HTR-8/SVneo (cell line): ENCODE measurements at regions not wholly inside any gene's neighbourhood (a gene's known extent, or its start where the extent isn't known, plus 50 kb on each side); places are given as distances from the start of the nearest gene placed in this dataset.

Source experiments
- DNase-seq: peaks from one replicate; pipeline ENCODE4 v3.0.0; 2011; ENCODE audit warnings: low spot score, mixed read lengths; ENCODE audit not compliant: insufficient read length
- FAIRE-seq: peaks from 2 replicates; lab custom pipeline; 2011; peaks lifted over from hg19 to GRCh38; lab: Jason Lieb, UNC

DNA sequence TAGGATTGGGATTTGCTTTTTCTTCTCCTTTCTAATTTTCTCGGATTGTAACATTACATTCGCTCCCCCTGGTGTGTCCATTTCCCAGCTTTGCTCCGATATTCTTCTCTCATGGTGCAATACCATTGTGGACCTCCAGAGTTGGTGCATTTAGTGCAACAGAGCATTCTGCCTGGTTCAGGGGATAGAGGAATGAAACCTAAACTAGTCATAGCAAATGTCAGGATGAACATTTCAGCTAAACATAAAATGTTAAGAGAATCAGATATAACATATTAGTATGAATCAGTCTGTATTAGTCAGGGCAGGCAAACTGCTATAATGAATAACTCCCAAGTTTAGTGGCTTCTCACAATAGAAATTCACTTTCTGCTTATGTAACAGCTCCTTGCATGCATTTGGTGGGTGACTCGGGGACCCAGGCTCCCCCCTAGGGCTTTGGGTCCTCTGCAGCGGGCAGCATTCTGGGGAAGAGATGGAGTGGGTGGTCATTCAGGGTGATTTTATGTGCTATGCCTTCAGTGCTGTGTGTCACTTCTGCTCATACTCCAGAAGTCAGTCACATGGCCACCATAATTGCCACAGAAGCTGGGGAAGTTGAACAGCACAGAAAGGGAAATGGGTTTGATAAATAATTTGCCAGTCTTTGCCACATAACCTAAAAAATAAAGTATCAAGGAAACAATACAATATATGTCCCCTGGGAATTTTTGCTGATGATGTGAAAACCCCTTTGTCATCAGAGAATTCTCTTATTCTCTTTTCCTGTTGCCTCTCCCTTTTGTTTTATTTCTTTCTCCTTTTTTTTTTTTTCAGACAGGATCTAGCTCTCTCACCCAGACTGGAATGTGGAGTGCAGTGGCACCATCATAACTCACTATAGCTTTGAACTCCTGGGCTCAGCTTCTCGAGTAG is 111.0 kb downstream of the HSPH1 start:
- no peak for FAIRE-seq
- no peak for DNase-seq

DNA sequence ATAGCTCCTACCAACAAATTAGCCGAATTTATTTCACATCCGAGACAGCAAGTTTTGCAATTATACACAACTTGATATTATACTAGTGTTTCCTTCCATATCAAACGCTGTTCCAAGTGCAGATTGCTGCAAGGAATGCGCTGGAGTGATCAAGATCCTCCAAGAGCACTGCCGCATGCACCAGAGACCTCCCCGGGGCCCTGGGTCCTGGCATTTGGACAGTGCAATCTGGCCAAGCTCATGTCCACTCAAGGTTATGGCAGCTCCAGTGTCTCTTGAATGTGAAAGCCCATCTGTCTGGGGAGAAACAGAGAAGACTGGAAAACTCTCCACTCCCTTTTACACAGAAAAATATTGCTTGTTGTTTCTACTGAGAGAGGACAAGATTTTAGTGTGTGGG is 111.9 kb downstream of the HSPH1 start:
- DNase-seq = no peak

DNA sequence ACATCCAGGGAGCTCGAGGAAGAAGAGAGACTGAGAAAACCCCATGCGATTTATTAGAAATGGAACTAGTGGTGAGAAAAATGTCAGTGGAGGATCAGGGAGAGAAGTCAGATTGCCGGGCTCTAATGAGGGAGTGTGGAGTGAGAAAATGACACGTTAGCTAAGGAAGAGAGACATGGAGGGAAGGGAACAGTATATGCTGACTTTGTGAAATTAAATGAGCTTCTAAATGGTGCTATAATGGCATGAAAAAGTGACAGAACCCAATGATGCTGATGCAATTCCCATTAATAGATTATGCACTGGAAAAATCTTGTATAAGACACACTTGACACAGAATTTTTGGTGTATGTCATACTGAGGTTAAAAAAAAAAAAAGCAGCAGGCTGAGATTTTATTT is 112.6 kb downstream of the HSPH1 start:
- DNase-seq (no peak), FAIRE-seq (no peak)

More for the DNA sequence above, 111.9 kb downstream of the HSPH1 start:
- FAIRE-seq = no peak

DNA sequence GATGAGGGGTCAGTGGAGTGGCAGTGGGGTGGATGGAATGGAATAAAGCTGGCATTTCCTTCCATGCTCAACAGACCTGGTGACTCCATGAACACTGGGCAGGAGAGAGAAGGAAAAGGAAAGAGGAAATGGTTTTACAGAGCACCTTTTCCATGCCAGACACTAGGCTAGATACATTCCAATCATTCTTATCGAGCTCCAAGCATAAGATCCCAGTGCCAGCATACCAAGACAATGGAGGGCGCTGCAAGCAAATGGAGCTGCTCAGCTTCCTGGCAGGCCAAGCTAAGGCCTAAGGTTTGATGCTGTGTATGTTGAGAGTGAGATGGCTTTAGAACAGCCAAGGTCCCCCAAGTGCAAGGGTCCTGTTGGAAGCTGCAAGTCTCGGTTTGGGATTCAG is 113.2 kb downstream of the HSPH1 start:
- no peak for FAIRE-seq

DNA sequence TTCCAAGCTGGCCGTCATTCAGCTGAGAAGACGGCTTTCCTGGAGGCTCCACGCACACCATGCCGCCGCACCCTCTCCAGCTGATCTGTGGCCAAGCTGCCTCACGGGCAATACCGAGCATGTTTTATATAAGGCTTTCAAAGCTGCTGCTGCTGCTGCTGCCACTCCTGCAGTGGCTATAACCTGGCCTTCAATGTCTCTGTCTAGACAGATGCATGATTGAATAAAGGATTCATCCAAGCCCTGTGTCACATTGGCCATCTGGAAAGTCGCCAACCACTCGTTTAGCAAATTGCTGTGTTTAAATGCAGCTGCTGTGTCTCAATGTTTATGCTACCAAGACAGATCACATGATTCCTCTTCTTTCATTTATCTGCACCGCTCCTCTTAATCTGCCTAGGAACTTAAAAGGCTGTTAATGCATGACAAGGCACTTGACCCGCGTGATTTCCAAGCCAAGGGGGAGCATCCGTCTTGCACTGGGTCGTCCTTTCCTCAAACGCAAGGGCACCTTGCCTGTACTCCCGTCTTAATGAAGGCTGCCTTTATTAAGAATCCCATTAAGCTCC is 114.3 kb downstream of the TEX26 start:
- DNase-seq = no peak
- no peak for FAIRE-seq

More for the DNA sequence above, 113.2 kb downstream of the HSPH1 start:
- peak; percentile 35 for DNase-seq

DNA sequence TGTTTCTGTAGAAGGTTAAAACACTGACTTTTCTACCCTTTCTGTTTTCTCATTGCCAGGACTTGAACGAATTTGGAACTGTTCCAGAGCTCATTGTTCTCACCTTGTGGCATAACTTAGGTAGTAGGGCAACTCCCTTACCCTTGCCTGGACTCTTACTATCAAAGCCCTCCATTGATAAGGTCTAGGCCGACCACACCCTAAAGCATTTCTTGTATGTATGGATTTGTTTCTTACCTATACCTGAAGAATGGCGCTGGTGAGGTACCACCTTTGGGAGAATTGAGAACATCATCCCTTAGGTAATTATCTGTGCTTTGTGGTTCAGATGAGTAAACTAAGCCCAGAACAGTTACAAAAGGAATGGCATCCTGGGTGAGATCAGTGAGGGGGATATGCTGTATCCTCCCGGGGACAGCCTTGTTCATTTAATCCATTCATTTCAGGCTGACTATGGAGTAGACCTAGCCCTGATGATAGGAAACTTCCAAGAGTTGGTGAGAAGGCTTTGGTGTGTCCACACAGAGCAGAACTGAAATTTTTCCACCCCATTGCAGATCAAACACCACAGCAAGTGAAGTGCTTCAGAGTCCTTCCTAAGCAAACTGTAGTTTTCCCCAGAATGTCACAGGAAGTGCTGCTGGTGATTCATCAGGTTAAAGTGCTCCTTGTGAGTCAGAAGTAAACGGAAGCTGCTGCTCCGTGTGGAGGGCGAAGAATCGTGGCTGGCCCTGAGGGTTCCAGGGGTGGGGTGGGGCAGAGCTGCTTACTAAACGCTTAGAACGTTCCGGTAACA is 113.0 kb downstream of the TEX26 start:
- peak; percentile 31 for FAIRE-seq

DNA sequence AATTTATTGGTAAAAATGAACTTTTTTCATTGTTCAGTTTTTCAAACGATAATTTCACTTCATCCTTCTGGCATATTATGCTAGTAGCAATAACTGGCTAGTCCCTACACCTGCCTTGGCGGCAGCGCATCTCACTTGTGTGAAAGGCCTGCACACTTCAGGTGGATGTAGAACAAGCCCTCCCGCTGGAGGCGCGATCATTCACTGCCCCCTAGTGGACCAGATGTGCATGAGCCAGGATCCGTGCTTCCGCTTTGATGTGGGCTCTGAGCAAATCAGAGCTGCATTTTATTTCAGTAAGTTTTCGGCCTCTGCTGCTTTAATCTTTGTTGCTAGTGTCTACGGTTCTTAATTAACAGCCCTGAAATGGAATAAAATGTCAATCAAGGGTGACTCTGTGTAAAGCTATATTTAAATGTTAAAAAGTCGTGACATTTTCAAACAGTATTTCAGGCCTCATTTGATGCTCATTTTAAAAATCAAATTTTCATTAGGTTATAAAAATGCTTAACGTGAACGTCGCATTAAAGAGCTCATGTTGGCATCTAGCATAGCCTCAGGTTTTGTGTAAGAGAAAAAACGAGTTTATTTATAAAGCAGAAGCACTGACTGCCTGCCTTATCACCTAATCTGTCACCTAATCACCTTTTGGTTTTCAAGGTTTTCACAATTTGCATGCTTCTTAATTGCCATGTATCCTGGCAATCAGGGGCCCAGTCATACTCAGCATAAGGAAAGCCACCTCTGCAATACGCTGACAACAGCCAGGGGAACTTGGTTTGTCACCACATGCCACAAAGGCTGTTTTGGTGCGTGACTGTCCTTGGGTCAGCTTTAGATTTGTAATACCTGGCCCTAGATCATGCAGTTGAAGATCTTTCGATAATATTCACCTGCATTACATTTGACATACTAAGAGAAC is 112.2 kb downstream of the TEX26 start:
- DNase-seq = peak; percentile 54
- no peak for FAIRE-seq

More for the DNA sequence above, 113.0 kb downstream of the TEX26 start:
- peak; percentile 73 for DNase-seq

DNA sequence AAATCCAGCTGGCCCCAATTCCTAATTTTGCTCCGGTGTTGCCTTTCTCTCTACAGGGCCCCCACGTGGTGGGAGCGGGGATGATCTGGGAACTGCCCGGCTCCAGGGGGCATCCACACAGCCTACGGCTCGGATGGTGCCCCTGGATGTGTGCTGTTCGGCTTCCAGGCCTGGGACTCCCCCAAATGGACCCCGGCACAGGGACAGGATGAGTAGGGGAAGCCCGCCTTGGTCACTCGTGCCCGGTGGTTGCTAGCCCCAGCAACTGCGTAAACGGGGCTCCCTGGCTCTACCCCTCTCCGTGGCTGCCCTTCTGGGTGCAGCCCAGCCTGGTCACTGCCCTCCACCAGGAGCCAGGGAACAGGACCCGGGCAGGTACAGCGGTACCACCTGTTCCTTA is 111.5 kb downstream of the TEX26 start:
- FAIRE-seq = no peak
- DNase-seq = no peak

DNA sequence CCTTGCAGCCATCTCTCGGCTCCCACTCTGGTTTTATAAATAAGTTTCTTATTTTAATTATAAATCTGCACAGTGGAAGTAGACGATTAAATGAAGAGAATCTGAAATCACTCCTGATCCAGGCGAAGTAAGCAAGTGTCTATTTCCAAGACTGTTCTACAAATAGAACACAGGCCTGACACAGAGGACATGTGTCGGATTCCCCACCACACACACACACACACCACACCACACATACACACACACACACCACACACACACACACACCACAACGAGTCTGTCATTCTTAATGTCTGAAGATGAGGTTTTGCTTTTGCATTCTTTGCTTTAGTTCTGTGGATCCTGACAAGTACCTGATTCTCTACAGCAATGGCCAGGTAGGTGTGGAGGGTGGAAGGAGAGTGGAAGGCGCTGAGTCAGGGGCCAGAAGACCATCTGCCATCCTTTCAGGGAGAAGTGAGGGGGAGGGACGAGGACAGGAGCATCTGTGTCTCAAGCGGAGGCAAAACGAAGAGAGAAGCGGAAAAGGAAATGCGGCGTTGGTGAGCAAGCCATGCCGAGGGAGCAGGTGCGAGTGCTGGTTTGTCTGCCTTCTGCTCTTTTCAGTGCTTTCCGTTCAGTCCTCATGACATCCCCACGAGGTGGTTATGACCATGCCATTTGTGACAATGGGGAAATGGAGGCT is 110.2 kb downstream of the TEX26 start:
- DNase-seq (no peak), FAIRE-seq (no peak)

DNA sequence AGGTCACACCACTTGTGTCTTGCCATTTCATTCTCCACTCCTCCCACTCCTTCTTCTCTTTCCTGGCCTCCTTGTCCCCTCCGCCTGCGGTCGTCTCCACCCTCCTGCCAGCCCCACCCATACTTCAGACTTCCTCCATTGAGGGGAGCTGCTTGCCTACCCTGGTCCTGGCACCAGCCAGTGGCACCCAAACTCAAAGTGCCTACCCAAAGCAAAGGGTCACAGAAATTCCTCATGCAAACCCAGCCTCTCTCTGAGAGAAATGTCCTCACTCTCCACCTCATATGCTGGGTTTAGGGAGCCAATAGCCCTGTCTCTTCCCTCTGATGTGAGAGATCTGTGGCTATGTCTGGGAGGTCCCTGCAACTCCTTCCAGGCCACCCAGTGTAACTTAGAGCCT is 109.6 kb downstream of the TEX26 start:
- DNase-seq (no peak), FAIRE-seq (no peak)

DNA sequence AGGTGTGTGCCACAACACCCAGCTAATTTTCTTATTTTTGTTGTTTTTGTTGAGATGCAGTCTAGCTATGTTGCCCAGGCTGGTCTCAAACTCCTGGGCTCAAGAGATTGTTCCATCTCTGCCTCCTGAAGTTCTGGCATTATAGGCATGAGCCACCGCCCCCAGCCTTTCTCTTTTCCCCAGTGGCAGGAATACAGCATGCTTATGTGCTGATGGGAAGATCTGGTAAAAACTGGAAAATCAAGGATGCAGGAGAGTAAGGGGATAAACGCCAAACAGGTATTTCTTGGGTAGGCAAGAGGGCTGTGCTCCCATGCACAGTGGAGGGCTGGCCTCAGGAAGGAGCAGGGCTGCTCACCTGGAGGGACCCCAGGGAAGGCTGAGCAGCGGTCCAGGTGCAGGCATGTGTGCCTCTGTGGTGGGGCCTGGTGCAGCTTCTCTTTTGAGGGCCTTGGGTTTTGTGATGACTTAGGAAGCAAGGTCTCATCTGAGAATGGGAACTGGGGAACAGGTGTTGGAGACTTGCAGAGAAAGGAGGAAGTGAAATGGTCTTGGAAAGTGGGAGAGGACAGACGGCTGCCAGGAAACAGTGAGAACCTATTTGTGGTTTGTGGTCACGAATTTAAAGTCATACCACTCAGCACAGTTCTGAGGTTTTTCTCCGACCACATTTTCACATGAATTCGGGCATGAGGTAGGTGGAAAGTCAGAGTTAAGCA is 106.5 kb downstream of the TEX26 start:
- FAIRE-seq = no peak
- DNase-seq = no peak

DNA sequence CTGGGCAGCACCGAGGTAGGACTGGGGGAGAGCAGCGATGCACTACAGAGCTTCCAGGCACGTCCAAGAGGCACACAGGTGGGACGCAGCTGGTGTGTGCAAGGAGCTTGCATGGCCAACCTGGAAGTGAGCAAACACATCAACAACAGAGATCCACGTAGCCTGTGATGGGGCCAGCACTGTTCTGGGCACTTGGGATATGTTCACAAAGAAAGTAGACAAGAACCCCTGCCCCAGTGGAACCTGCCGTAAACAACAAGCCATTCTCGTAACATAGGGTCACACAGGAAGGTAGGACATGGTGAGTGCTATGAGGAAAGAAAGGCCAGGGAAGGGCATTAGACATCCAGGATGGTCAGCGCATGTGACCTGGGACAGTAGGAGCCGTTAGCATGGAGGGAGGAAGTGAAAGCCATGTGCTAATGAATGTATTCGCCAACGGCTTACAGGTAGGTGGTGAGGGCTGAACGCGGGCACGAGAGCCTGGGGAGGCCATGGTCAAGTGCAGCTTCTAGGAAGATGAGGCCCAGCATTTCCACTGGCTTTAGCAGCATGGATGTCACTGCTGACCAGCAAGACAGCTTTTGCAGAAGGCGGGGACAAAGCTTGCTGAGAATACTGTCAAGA is 105.5 kb downstream of the TEX26 start:
- DNase-seq (no peak), FAIRE-seq (no peak)

DNA sequence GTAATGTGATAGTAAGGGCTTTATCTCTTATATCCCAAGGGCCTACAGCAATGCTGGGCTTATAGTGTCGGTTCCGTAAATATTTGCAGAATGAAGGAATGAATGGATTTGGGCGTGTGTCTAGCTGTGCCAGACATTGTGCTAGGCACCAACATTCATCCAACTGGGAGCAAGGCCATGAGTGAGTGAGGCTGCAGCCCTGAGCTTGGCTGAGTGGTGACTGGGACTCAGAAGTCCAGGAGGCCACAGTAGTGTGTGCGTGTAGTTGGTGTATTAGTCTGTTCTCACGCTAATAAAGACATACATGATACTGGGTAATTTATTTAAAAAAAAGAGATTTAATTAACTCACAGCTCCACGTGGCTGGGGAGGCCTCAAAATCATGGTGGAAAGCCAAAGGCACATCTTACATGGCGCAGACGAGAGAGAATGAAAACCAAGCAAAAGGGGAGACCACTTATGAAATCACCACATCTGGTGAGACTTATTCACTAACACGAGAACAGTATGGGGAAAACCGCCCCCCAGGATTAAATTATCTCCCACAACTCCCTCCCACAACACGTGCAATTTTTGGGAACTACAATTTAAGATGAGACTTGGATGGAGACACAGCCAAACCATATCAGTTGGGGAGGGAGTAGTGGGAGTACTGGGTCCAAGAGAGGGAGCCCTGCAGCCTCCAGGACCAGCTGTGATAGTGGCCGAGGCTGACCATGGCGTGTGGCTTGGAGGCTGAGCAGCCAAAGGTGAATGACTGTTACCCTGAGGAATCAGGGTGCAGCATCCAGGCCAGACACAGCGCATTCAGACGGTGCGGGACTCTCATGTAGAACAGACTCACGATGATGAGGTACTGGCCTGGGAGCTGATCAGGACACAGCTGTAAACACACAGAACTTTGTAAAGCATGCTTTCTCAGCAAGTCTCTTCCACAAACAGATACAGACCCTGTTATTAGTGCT is 104.6 kb downstream of the TEX26 start:
- FAIRE-seq (no peak), DNase-seq (no peak)

DNA sequence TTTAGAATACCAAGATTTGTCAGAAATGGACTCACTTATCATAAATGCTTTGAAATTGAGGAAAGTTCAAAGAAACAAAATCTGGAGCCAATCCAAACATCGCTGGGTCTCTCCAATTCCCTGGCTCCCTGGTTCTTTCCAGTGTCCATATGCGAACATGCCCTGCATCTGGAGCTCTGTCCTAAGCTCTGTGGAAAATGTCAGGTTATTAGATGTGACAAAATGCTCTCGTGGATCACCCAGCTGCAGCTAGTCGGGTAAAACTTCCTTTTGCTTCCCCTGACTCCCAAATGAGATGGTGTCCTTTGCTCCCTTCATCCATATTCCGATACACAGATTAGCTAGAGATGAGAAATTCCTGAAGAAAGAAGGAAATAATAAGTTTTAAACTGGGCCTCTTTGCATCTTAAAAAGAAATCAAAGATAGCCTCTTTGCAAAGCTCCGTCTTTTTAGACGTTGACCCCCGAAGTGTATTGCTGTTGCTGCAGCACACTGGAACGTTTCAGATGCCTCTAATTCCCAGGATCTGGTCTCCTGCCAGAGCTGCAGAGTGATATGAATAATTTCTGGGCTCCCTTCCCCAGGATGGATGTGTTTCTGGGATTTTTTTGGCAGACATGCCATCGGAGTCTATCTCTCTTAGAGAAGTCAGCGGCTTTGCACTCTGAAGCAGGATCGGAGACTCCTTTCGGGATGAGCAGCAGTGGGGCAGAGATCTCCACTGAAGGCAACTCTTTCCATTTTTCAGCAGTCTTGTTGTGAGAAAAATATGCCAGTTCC is 102.9 kb downstream of the TEX26 start:
- no peak for DNase-seq
- no peak for FAIRE-seq

DNA sequence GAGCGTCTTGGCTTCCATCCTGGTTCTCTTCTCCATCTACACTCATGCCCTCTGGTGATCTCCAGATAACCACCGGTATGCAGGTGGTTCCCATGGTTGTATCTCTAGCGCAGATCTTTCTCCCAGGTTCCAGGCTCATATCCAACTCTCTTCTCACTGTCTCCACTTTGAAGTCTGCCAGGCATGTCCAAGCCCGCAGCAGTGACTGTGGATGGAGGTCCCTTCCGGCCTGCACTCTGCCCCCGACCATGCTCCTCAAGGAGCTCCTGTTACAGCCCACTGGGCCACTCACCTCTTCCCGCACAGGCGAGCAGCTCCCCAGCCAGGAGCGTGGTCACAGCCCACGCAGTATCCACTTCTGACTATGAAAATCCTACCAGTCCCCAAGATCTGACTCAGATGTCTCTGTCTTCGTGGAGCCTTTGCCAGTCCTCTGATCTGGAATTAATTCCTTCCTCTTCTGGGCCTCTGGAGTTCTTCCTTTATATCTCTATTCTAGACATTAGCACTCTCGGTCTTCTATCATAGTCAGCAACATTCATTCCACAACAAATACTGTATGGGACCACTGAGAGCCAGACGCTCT is 100.2 kb downstream of the TEX26 start:
- DNase-seq (no peak), FAIRE-seq (no peak)

DNA sequence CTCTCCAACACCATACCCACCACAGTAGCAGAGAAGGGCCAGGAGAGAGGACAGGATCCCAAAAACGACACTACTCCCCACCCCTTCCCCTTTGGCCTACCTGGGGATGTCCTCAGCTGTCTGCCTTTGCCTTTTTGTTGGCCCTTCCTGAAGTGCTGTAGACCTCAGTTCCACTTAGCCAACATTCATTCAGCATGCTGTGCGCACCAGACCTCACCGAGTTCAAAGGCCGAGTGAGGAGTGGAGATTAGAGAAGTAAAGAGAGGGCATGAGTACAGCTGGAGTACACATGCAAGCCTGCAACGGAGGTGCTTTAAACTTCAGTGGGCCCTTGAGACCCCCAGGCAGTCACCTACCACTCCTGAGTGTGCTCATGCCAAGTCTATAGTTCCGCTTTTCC is 99.0 kb downstream of the TEX26 start:
- FAIRE-seq = no peak
- no peak for DNase-seq
